KMS-11 (cell line): ENCODE measurements at regions not wholly inside any gene's neighbourhood (a gene's known extent, or its start where the extent isn't known, plus 50 kb on each side); places are given as distances from the start of the nearest gene placed in this dataset.
A peak's percentile ranks its signal among the peaks of the same experiment; 100 is the strongest.

Experiments
- H2AFZ ChIP-seq: fragments of 200-600 bp; sonication (generic); 2 replicates; pipeline ENCODE4 v1.6.1; 2016; ENCODE audit warnings: antibody characterized with exemption, mixed run types, low read depth
- H3K27ac ChIP-seq: fragments of 200-600 bp; sonication (generic); 2 replicates; pipeline ENCODE4 v1.6.1; 2016; ENCODE audit warnings: mild to moderate bottlenecking, mixed run types
- H3K27me3 ChIP-seq: fragments of 200-600 bp; sonication (generic); 2 replicates; pipeline ENCODE4 v1.6.1; 2017; ENCODE audit warnings: mild to moderate bottlenecking, low read depth, mixed run types, moderate library complexity; ENCODE audit not compliant: insufficient read depth
- H3K36me3 ChIP-seq: fragments of 200-600 bp; sonication (generic); 2 replicates; pipeline ENCODE4 v1.6.1; 2017; ENCODE audit warnings: mild to moderate bottlenecking, mixed run types; ENCODE audit not compliant: insufficient read depth
- H3K4me1 ChIP-seq: fragments of 200-600 bp; sonication (generic); 2 replicates; pipeline ENCODE4 v1.6.1; 2016; ENCODE audit warnings: mild to moderate bottlenecking, low read depth, mixed run types; ENCODE audit not compliant: poor library complexity, severe bottlenecking
- H3K4me2 ChIP-seq: fragments of 200-600 bp; sonication (generic); 2 replicates; pipeline ENCODE4 v1.7.0; 2016; ENCODE audit warnings: mild to moderate bottlenecking, mixed run types
- H3K4me3 ChIP-seq: fragments of 200-600 bp; sonication (generic); IDR thresholded peaks from 2 replicates; pipeline ENCODE4 v1.6.1; 2017; ENCODE audit warnings: low read depth, low read length, mixed read lengths; ENCODE audit not compliant: insufficient read depth
- H3K79me2 ChIP-seq: fragments of 200-600 bp; sonication (generic); 2 replicates; pipeline ENCODE4 v1.6.1; 2016; ENCODE audit warnings: low read depth, mixed run types; ENCODE audit not compliant: insufficient read depth
- H3K9ac ChIP-seq: fragments of 200-600 bp; sonication (generic); 2 replicates; pipeline ENCODE4 v1.6.1; 2016; ENCODE audit warnings: mild to moderate bottlenecking, mixed run types
- H4K20me1 ChIP-seq: fragments of 200-600 bp; sonication (generic); 2 replicates; pipeline ENCODE4 v1.6.1; 2016; ENCODE audit warnings: mild to moderate bottlenecking, mixed run types; ENCODE audit not compliant: insufficient read depth
- TF ChIP-seq, protein P1 (sequence below): fragments of 200-600 bp; sonication (generic); conservative IDR thresholded peaks from 2 replicates; pipeline ENCODE4 v1.6.1; 2017; ENCODE audit warnings: low read depth, mild to moderate bottlenecking, antibody characterized with exemption, low read length, moderate library complexity, mixed read lengths

DNA sequence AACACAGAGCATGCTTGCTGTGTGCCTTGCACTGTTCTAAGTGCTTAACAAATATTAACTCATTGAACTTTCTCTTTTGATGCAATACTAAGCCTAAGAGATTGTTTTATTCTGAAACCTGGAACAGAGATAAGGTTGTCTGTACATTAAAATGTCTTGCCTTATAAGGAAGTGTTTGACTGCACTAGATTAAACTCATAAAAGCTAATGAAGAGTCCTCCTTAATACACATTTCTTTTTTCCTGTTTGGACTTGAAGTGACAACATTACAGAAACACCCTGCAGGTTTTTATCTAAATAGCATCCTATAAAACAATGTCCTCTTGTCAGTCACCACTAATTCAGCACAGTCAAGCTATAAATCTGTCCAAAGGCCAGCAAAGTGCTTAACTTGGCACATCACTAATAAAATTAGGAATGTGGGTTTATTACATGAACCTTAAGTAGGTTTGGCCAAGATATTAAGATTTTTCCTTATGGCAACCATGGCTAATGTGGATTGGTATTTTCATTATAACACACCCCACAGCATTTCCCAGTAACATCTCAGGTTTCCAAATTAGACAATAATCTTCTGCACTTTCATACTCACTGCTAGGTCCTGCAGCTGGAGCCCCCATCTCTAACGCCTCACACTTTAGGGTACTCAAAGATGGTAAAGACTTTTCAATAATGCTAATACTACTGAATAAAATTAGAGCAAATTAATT is 389.7 kb downstream of the LMO4 start:
- no peak overlapping the region for H3K9ac ChIP-seq
- no peak overlapping the region for H2AFZ ChIP-seq
- H3K36me3 ChIP-seq = no peaks in the 10 kb centered on the region
- no peak overlapping the region; the same call in 1 of the 2 replicates for H3K27ac ChIP-seq
- no peak overlapping the region for H3K4me3 ChIP-seq
- peaks cover 30% of the 10 kb centered on the region for H3K4me1 ChIP-seq
- no peaks in the 10 kb centered on the region for H3K27me3 ChIP-seq
- H3K79me2 ChIP-seq = no peaks in the 10 kb centered on the region
- H3K4me2 ChIP-seq = peak overlapping the region; percentile 57; the same call in 1 of the 2 replicates
- H4K20me1 ChIP-seq = no peaks in the 10 kb centered on the region
- TF ChIP-seq, protein P1, sequence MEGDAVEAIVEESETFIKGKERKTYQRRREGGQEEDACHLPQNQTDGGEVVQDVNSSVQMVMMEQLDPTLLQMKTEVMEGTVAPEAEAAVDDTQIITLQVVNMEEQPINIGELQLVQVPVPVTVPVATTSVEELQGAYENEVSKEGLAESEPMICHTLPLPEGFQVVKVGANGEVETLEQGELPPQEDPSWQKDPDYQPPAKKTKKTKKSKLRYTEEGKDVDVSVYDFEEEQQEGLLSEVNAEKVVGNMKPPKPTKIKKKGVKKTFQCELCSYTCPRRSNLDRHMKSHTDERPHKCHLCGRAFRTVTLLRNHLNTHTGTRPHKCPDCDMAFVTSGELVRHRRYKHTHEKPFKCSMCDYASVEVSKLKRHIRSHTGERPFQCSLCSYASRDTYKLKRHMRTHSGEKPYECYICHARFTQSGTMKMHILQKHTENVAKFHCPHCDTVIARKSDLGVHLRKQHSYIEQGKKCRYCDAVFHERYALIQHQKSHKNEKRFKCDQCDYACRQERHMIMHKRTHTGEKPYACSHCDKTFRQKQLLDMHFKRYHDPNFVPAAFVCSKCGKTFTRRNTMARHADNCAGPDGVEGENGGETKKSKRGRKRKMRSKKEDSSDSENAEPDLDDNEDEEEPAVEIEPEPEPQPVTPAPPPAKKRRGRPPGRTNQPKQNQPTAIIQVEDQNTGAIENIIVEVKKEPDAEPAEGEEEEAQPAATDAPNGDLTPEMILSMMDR = no peak

DNA sequence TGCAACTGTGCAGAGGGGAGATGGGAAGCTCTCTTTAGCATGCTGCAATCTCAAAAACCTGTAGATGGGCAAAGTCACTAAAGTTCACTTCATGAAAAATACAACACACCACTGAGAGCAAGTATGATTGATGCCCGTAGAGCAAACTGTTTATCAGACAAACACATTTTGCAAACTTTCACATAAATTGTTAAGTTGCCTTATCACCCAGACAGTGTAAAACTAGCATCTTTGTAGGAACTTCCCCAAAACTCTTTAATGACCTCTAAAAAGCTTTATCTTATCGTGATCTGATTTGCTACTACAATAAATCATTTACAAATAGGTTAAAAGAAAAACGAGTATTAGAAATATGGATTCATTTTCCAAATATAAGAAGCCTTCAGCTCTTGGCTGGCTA is 391.0 kb downstream of the LMO4 start:
- H4K20me1 ChIP-seq = no peaks in the 10 kb centered on the region
- TF ChIP-seq, protein P1 = no peak

GRCh38 chr1:87720561-87720960 is 391.9 kb downstream of the LMO4 start:
- Histone ChIP-seq H3K27ac (no peak overlapping the region), H4K20me1 (no peaks in the 10 kb centered on the region), H3K9ac (no peak overlapping the region), H3K4me1 (peaks cover 30% of the 10 kb centered on the region), H3K79me2 (no peaks in the 10 kb centered on the region), H3K27me3 (no peaks in the 10 kb centered on the region), H2AFZ (no peak overlapping the region), H3K36me3 (no peaks in the 10 kb centered on the region), H3K4me3 (no peak overlapping the region), H3K4me2 (no peak overlapping the region)
- TF ChIP-seq, protein P1 = no peak

More for the DNA sequence above, 391.0 kb downstream of the LMO4 start:
- Histone ChIP-seq H3K4me2 (no peak overlapping the region), H3K9ac (no peak overlapping the region), H3K36me3 (no peaks in the 10 kb centered on the region), H2AFZ (no peak overlapping the region), H3K27me3 (no peaks in the 10 kb centered on the region), H3K27ac (no peak overlapping the region), H3K4me1 (peaks cover 30% of the 10 kb centered on the region), H3K79me2 (no peaks in the 10 kb centered on the region), H3K4me3 (no peak overlapping the region)

GRCh38 chr1:87723193-87723592 is 394.5 kb downstream of the LMO4 start:
- TF ChIP-seq, protein P1 = no peak
- H3K4me2 ChIP-seq = no peak overlapping the region

More at GRCh38 chr1:87723193-87723592, 394.5 kb downstream of the LMO4 start:
- Histone ChIP-seq H3K9ac (no peak overlapping the region), H3K36me3 (no peaks in the 10 kb centered on the region), H3K27me3 (no peaks in the 10 kb centered on the region), H3K4me3 (no peak overlapping the region), H3K27ac (no peak overlapping the region), H3K4me1 (peaks cover 8% of the 10 kb centered on the region), H3K79me2 (no peaks in the 10 kb centered on the region), H4K20me1 (no peaks in the 10 kb centered on the region), H2AFZ (no peak overlapping the region)
